RWPE2 (cell line): ENCODE measurements at regions not wholly inside any gene's neighbourhood (a gene's known extent, or its start where the extent isn't known, plus 50 kb on each side); places are given as distances from the start of the nearest gene placed in this dataset.
A peak's percentile ranks its signal among the peaks of the same experiment; 100 is the strongest.

Source experiments
- ATAC-seq: fragments of 200-7000 bp; cut with Tn5 transposase; 3 replicates; pipeline ENCODE4 v1.9.1; 2021; ENCODE audit warnings: low read depth
- DNase-seq: peaks from one replicate; pipeline ENCODE4 v3.0.0-alpha.2; 2020; ENCODE audit warnings: low spot score
- H3K27ac ChIP-seq: fragments of 450-650 bp; 2 replicates; pipeline ENCODE4 v1.5.1; 2017; ENCODE audit warnings: mild to moderate bottlenecking; ENCODE audit not compliant: poor library complexity, severe bottlenecking
- H3K27me3 ChIP-seq: fragments of 250-450 bp; sonication (Bioruptor Pico); 2 replicates; pipeline ENCODE4 v1.5.1; 2021; ENCODE audit warnings: mild to moderate bottlenecking, moderate library complexity; ENCODE audit not compliant: insufficient read depth, poor library complexity, severe bottlenecking
- H3K36me3 ChIP-seq: fragments of 250-450 bp; sonication (Bioruptor Pico); 2 replicates; pipeline ENCODE4 v1.5.1; 2020; ENCODE audit warnings: low read depth, mild to moderate bottlenecking, moderate library complexity
- H3K4me1 ChIP-seq: fragments of 250-450 bp; sonication (Bioruptor Pico); 2 replicates; pipeline ENCODE4 v1.5.1; 2021; ENCODE audit warnings: mild to moderate bottlenecking, moderate library complexity; ENCODE audit not compliant: insufficient read depth, poor library complexity, severe bottlenecking
- H3K4me3 ChIP-seq: fragments of 250-450 bp; sonication (Bioruptor Pico); 2 replicates; pipeline ENCODE4 v1.5.1; 2021; ENCODE audit warnings: mild to moderate bottlenecking, moderate library complexity; ENCODE audit not compliant: severe bottlenecking
- H3K9me3 ChIP-seq: fragments of 250-450 bp; sonication (Bioruptor Pico); 2 replicates; pipeline ENCODE4 v1.5.1; 2021; ENCODE audit warnings: mild to moderate bottlenecking, moderate library complexity; ENCODE audit not compliant: severe bottlenecking
- CTCF ChIP-seq: fragments of 450-650 bp; IDR thresholded peaks from one replicate; pipeline ENCODE4 v1.5.1; 2017; ENCODE audit warnings: mild to moderate bottlenecking, moderate library complexity; ENCODE audit not compliant: poor library complexity, severe bottlenecking

DNA sequence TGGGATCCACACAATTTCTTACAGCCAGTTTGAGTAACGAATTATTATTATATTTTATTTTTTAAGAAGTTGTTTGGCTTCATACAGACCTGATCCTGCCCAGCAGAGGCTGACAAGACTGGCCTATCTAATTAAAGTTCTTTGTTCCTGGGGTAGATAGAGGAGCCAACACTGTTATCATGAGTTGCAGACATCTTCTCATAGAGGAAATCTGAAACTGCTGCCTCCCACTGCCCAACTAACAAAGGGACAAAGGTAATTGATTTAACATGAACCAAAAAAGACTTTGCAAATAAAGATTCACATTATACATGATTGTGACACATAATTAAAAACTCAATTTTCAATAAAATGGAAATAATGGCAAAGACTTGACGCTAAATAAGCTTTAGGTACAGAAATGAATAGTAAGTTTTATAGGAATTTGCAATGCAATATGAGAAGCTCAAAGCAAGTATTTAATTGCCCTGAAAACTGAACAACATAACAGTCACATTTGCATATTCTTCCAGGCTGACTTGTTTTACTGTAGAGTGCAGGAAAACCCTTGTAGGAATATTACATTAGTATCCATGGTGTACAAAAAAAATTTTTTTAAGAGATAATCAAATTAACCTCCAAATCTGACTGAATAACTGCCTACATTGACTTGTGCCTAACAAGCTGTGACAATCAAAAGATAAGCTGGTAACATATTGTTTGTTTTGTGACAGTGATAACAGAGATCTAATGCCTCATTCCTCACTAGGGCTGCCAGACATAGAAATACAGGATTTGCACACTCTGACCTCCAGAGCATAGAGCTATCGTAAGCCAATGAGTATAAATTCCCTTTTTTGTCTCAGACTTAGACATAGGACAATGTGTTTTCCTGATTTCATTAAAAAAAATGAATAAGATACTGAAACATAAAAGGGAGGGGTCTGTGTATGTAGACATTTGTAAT, 273.2 kb downstream of the MFSD1 start:
- Histone ChIP-seq H3K4me1 (peaks cover 27% of the 10 kb centered on the region), H3K9me3 (no peaks in the 10 kb centered on the region), H3K4me3 (no peak overlapping the region), H3K36me3 (no peaks in the 10 kb centered on the region), H3K27ac (no peak overlapping the region), H3K27me3 (no peaks in the 10 kb centered on the region)
- ATAC-seq: no peak
- no peak for TF ChIP-seq CTCF
- no peak for DNase-seq

DNA sequence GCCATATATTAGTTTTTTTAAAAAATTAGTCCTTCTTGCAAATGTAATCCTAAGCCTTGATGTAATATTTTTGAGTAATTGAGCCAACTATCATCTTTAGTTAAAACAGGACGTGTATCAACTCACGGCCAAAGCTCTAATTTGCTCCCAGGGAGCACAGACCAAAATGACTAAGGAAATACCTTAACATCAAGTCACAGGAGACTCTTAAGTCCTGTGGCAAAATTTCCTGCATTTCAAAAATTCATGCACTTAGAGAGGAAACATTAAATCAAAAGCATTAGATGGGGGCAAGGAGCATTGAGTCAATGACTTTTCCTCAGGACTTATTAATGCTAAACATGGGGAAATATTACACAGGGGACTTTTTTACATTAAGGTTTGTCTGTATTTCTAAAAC, 276.0 kb downstream of the MFSD1 start:
- H3K36me3 ChIP-seq: no peaks in the 10 kb centered on the region
- H3K27ac ChIP-seq: peak overlapping the region; percentile 97
- DNase-seq (no peak), ATAC-seq (peak; percentile 99)
- no peaks in the 10 kb centered on the region for H3K27me3 ChIP-seq
- H3K4me1 ChIP-seq: peaks cover 27% of the 10 kb centered on the region
- no peak overlapping the region for H3K4me3 ChIP-seq
- H3K9me3 ChIP-seq: no peaks in the 10 kb centered on the region
- TF ChIP-seq CTCF: no peak

- no peaks in the 10 kb centered on the region for H3K36me3 ChIP-seq
- H3K9me3 ChIP-seq: no peaks in the 10 kb centered on the region
- TF ChIP-seq CTCF: no peak
- ATAC-seq (no peak), DNase-seq (no peak)
- peaks cover 27% of the 10 kb centered on the region for H3K4me1 ChIP-seq
- H3K4me3 ChIP-seq: no peak overlapping the region
- no peak overlapping the region for H3K27ac ChIP-seq
- no peaks in the 10 kb centered on the region for H3K27me3 ChIP-seq
Observed at GRCh38 chr3:159080256-159080655, 278.4 kb downstream of the MFSD1 start.

DNA sequence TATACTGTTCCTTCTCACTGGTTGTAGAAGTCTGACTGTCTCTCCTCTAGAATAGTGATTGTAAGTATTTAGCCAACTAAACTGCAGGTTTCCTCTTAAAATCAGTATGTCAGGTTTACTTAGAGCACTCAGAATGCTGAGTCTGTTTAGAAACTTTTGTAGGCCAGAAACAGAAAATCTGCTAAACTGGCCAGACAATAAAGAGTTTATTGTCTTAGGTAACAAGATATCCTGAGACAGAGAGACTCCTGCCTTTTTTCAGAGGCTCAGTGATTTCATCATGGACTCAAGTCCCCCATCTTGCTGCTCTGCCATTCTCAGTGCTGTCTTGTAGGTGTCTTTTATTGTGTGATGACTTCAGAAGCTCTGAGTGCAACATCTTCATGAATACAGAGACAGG, 279.0 kb downstream of the MFSD1 start:
- no peak for TF ChIP-seq CTCF
- H3K4me1 ChIP-seq: peaks cover 27% of the 10 kb centered on the region
- H3K9me3 ChIP-seq: no peaks in the 10 kb centered on the region
- H3K27ac ChIP-seq: no peak overlapping the region
- no peak overlapping the region for H3K4me3 ChIP-seq
- no peak for ATAC-seq
- H3K36me3 ChIP-seq: no peaks in the 10 kb centered on the region
- DNase-seq: no peak
- no peaks in the 10 kb centered on the region for H3K27me3 ChIP-seq

GRCh38 chr3:159082519-159082918, 280.7 kb downstream of the MFSD1 start:
- H3K27ac ChIP-seq: no peak overlapping the region
- no peaks in the 10 kb centered on the region for H3K9me3 ChIP-seq
- H3K27me3 ChIP-seq: no peaks in the 10 kb centered on the region
- ATAC-seq (no peak), DNase-seq (no peak)
- no peak for TF ChIP-seq CTCF
- no peak overlapping the region for H3K4me3 ChIP-seq
- H3K4me1 ChIP-seq: peaks cover 19% of the 10 kb centered on the region
- no peaks in the 10 kb centered on the region for H3K36me3 ChIP-seq
